Fibroblast of skin of abdomen (primary cell): ENCODE measurements at regions not wholly inside any gene's neighbourhood (a gene's known extent, or its start where the extent isn't known, plus 50 kb on each side); places are given as distances from the start of the nearest gene placed in this dataset.
"Not testable (repeated sequence)": the region's sequence is repeated elsewhere in the genome, so short reads cannot be mapped to it uniquely, and the experiment has no call there.

ENCODE experiments used
- DNase-seq: peaks from one replicate; pipeline ENCODE4 v3.0.0-alpha.2; 2013

DNA sequence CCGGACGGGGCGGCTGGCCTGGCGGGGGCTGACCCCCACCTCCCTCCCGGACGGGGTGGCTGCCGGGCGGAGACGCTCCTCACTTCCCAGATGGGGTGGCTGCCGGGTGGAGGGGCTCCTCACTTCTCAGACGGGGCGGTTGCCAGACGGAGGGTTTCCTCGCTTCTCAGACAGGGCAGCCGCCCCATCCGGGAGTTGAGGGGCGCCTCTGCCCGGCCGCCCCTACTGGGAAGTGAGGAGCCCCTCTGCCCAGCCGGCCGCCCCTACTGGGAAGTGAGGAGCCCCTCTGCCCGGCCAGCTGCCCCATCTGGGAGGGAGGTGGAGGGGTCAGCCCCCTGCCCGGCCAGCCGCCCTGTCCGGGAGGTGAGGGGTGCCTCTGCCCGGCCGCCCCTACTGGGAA is 761.1 kb upstream of the SPRY2 start:
- not testable (repeated sequence) for DNase-seq

- no peak for DNase-seq
Measured at GRCh38 chr13:81089371-81090157, 748.6 kb upstream of the SPRY2 start.

- DNase-seq = no peak
Measured at GRCh38 chr13:81080911-81081454, 740.1 kb upstream of the SPRY2 start.

- DNase-seq = no peak
Measured at GRCh38 chr13:81078048-81078447, 737.1 kb upstream of the SPRY2 start.

GRCh38 chr13:81069822-81070221 is 728.9 kb upstream of the SPRY2 start:
- DNase-seq = not testable (repeated sequence)

- no peak for DNase-seq
Measured at GRCh38 chr13:81058916-81059290, 718.0 kb upstream of the SPRY2 start.

GRCh38 chr13:81058211-81058915 is 717.4 kb upstream of the SPRY2 start:
- no peak for DNase-seq

- DNase-seq = no peak
Measured at GRCh38 chr13:81051873-81052272, 710.9 kb upstream of the SPRY2 start.

DNA sequence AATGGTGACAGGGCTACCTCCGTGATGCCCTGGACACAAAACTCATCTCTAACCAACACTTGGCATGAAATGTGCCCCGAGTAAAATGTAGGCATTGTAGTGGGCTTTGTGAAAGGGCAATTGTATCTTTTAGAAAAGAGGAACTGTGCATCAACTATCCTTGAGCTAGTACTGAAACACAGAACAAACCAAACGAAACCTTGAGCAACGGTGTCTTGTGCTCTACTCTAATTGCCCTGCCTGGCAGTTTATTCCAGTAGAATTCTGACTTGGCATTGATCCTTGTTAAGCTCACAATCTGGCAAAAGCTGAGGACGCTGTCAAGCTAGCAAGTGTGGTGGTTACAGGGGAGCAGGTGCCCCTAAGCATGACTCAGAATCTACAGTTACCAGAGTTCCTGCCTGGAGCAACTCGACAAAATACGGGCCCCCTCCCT is 707.1 kb upstream of the SPRY2 start:
- DNase-seq = no peak

GRCh38 chr13:81041761-81042160 is 700.8 kb upstream of the SPRY2 start:
- no peak for DNase-seq

DNA sequence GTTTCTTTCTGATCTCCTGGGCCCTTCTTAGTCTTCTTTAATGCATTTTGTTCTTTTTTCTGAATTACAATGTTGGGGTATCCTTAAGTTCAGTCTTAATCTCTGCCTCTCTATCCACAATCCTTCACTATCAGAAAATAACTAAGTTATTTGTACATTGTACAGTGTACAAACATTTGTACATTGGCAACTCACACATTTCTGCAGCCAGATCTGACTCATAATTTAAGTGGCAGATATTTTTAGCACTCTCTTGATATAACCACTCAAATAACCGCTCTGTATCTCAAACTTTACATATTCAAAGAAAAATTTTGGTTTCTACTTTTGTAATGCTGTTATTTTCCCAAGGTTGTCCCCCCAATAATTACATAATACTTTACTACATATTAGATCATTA is 691.1 kb upstream of the SPRY2 start:
- no peak for DNase-seq

GRCh38 chr13:81025091-81025490 is 684.2 kb upstream of the SPRY2 start:
- no peak for DNase-seq

GRCh38 chr13:81021284-81021840 is 680.4 kb upstream of the SPRY2 start:
- DNase-seq = no peak

DNA sequence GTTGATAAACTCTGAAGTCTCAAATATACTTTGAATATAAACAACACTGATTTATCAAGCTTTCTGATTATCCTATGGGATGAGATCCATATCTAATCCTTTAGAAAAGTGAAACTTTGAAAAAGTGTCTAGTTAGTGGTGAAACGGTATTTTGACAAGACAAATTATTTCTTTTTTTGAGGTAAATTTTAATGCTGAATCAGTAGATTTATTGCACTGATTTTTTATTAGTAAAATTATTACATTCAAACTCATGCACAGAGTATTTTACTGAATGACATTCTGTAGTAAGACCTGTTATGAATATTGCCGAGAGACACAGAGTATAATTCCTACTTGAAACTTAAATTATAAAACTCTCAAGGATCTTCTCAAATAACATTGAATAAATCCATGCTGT is 679.1 kb upstream of the SPRY2 start:
- DNase-seq = no peak

DNA sequence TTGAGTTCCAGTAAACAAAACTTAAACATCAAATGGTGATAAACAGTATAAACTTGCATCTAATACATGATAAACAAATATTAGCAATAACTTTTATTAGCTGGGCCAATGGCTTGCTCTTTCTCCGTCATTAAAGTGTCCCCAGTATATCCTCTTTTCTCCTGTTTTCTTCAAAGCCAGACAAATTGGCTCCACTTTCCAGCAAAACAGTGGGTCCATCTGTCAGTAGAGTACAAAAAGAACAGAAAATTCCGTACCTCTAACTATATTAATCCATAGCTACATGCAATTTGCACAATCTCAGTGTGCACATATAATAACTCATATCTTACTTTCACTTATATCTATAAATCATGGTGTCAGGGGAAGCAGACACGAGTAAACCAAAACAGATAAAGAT is 678.0 kb upstream of the SPRY2 start:
- DNase-seq = no peak

GRCh38 chr13:81017513-81018152 is 676.7 kb upstream of the SPRY2 start:
- DNase-seq = peak; percentile 33

GRCh38 chr13:81012031-81012430 is 671.1 kb upstream of the SPRY2 start:
- DNase-seq = no peak

GRCh38 chr13:81001828-81002385 is 661.0 kb upstream of the SPRY2 start:
- peak; percentile 26 for DNase-seq

GRCh38 chr13:80998603-80999002 is 657.7 kb upstream of the SPRY2 start:
- DNase-seq = not testable (repeated sequence)

DNA sequence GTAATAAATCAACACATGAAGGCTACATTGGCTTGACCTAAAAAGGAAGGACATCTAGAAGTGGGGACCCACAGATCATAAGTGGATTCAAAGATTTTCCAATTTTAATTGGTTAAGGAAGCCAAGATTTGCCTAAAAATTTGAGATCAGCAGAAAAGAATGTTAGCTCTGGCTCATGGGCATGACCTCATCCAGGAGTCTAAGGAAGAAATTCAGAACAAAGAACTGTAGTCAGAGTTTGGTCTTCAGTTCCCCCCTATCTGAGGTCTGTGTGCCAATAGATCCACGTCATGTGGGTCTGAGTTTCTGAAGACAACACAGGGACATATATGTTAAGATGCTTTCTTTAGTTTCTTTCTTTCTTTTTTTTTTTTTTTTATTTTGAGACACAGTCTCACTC is 648.8 kb upstream of the SPRY2 start:
- DNase-seq = no peak

DNA sequence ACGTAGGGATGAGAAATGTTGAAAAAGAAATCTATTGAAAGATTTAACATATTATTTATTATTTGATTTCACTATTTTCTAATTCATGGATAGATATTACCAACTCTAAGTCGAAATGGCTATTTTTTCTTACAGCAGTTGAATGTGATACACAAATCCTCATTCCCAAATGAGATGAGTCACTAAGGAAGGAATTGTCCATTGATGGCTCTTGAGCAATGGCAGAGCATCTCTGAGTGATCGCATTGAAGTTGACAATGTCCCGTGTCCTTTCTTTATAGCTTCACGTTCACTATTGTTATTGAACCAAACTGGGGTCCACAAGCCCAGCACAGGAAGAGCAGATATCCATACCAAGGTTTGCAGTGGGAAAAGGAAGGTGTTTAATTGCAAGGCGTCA is 648.3 kb upstream of the SPRY2 start:
- no peak for DNase-seq

DNA sequence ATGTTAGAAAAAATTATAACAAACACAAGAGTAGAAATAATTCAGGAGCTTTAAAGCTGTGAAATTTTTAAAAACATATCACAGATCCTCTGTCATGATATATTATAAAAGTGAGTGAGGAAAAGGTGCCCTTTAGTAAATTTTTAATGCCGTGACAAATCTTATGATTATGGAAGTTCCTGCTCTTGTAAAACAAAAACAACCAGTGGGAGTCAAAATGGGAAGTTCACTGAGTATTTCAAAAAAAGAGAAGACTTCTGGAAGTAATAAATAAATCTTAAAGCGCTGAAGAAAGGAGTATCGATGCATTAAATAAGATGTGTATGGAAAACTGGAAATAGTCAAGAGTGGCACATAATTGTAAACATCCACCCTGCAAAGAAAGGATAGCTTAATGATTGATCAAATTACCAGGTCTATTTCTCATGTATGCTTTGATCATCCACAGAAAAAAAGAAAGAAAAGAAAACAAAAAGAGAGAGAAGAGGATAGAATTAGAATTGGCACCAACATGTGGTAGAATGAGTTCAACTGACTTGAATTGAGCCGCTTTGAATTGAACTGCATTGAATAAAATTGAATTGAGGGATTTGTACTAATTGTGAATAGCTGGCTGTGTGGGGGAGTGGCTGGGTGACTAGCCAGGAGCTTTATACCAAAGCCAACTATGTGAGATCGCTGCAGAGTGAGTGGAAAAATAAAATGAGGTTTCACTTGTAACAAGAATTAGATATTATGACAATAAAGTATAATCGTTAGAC is 647.6 kb upstream of the SPRY2 start:
- DNase-seq = no peak
